Endothelial cell of umbilical vein (primary cell): ENCODE measurements at regions not wholly inside any gene's neighbourhood (a gene's known extent, or its start where the extent isn't known, plus 50 kb on each side); places are given as distances from the start of the nearest gene placed in this dataset.

Experiments used
- BruUV-seq: library from RNA; stranded (reverse); fragments of 400-500 nt; replicated peaks from 2 replicates; lab custom pipeline; 2021; lab: Mats Ljungman, UMichigan
- CTCF ChIA-PET: fragments of 300-600, 350-600 bp; sonication (Branson Sonifier 250); formaldehyde crosslinking; loops from one replicate; lab custom pipeline; 2021; ENCODE audit warnings: antibody characterized with exemption, inconsistent platforms; lab: Charles Lee
- POLR2A ChIA-PET: fragments of 300-600, 350-600 bp; sonication (Branson Sonifier 250); formaldehyde crosslinking; loops from one replicate; lab custom pipeline; 2021; ENCODE audit warnings: antibody characterized with exemption, inconsistent platforms; lab: Charles Lee
- DNase-seq: peaks from one replicate; pipeline ENCODE4 v3.0.0-alpha.2; 2011; ENCODE audit warnings: low read depth, low spot score
- FAIRE-seq: peaks from 2 replicates; lab custom pipeline; 2011; peaks lifted over from hg19 to GRCh38; lab: Jason Lieb, UNC
- H2AFZ ChIP-seq: 2 replicates; pipeline ENCODE4 v1.6.0; 2012; ENCODE audit warnings: low read depth, low read length, control low read depth, inconsistent platforms
- H3K27ac ChIP-seq: 2 replicates; pipeline ENCODE4 v1.5.1; 2011; ENCODE audit warnings: low read depth, mild to moderate bottlenecking, control low read depth, low read length, moderate library complexity; ENCODE audit not compliant: insufficient read depth
- H3K27me3 ChIP-seq, 2 experiments: 2 replicates each; pipeline versions ENCODE4 v1.6.0 to v1.6.1; 2011; ENCODE audit warnings: low read length in 2 of 2, mixed read lengths in 1 of 2; ENCODE audit not compliant: control insufficient read depth in 2 of 2, insufficient read depth in 2 of 2
- H3K36me3 ChIP-seq, 2 experiments: 2 replicates in 1 of 2; 3 replicates in 1 of 2; pipeline ENCODE4 v1.5.1; 2011; ENCODE audit warnings: low read length in 2 of 2, mild to moderate bottlenecking in 1 of 2, moderate library complexity in 1 of 2; ENCODE audit not compliant: control insufficient read depth in 2 of 2, insufficient read depth in 2 of 2; ENCODE audit errors: extremely low read depth in 1 of 2
- H3K4me1 ChIP-seq: 3 replicates; pipeline ENCODE4 v1.5.1; 2011; ENCODE audit warnings: mild to moderate bottlenecking, low read length; ENCODE audit not compliant: control insufficient read depth, insufficient read depth; ENCODE audit errors: extremely low read depth
- H3K4me2 ChIP-seq: 2 replicates; pipeline ENCODE4 v1.6.1; 2011; ENCODE audit warnings: low read length, control low read depth, mixed read lengths; ENCODE audit not compliant: insufficient read depth
- H3K4me3 ChIP-seq, 3 experiments: fragments of 200-600 bp in 1 of 3; sonication (generic), shearing (Covaris generic) in 1 of 3; replicated peaks in 1 of 3; 2 replicates each; pipeline ENCODE4 v1.5.1; 2011 to 2016; ENCODE audit warnings: control low read depth in 3 of 3, low read length in 3 of 3, mild to moderate bottlenecking in 2 of 3, inconsistent platforms in 1 of 3, low read depth in 1 of 3, moderate library complexity in 1 of 3; ENCODE audit not compliant: insufficient read depth in 1 of 3
- H3K79me2 ChIP-seq: 2 replicates; pipeline ENCODE4 v1.6.0; 2012; ENCODE audit warnings: low read length, inconsistent platforms; ENCODE audit not compliant: control insufficient read depth, insufficient read depth
- H3K9ac ChIP-seq: replicated peaks from 2 replicates; pipeline ENCODE3; 2011; ENCODE audit warnings: low read length, control low read depth; ENCODE audit not compliant: insufficient read depth; ENCODE audit errors: extremely low read depth
- H3K9me1 ChIP-seq: replicated peaks from 3 replicates; pipeline ENCODE4 v1.6.0; 2011; ENCODE audit warnings: mild to moderate bottlenecking, low read length; ENCODE audit not compliant: control insufficient read depth, insufficient read depth; ENCODE audit errors: extremely low read depth
- H3K9me3 ChIP-seq: replicated peaks from 2 replicates; pipeline ENCODE4 v1.5.1; 2012; ENCODE audit warnings: low read length, inconsistent platforms; ENCODE audit not compliant: control insufficient read depth, insufficient read depth
- H4K20me1 ChIP-seq: replicated peaks from 2 replicates; pipeline ENCODE3; 2011; ENCODE audit warnings: mild to moderate bottlenecking, low read length; ENCODE audit not compliant: control insufficient read depth, insufficient read depth; ENCODE audit errors: extremely low read depth
- EZH2 ChIP-seq: IDR thresholded peaks from 2 replicates; pipeline ENCODE4 v1.6.1; 2012; ENCODE audit warnings: borderline replicate concordance, low read depth, mild to moderate bottlenecking, moderate library complexity, low read length, inconsistent platforms; ENCODE audit not compliant: severe bottlenecking
- FOS ChIP-seq: IDR thresholded peaks from 2 replicates; pipeline ENCODE4 v1.6.1; 2011; ENCODE audit warnings: mild to moderate bottlenecking, low read length, moderate library complexity, borderline replicate concordance; ENCODE audit not compliant: insufficient read depth
- GATA2 ChIP-seq: IDR thresholded peaks from 2 replicates; pipeline ENCODE4 v1.7.0; 2011; ENCODE audit warnings: low read depth, mild to moderate bottlenecking, moderate library complexity, mixed read lengths, low read length; ENCODE audit not compliant: insufficient read length, insufficient read depth
- JUN ChIP-seq: IDR thresholded peaks from 2 replicates; pipeline ENCODE4 v1.6.1; 2011; ENCODE audit warnings: borderline replicate concordance, low read depth; ENCODE audit not compliant: insufficient read length, insufficient read depth
- MYC ChIP-seq: IDR thresholded peaks from one replicate; pipeline ENCODE4 v1.6.1; 2011; ENCODE audit warnings: mild to moderate bottlenecking, low read depth, low read length
- POLR2A ChIP-seq: IDR thresholded peaks from 2 replicates; pipeline ENCODE4 v1.6.1; 2012; ENCODE audit warnings: low read depth, mild to moderate bottlenecking, control low read depth, low read length
- POLR2AphosphoS5 ChIP-seq: IDR thresholded peaks from 2 replicates; pipeline ENCODE4 v1.6.1; 2012; ENCODE audit warnings: low read depth, mild to moderate bottlenecking, control low read depth, low read length, moderate library complexity; ENCODE audit not compliant: insufficient read depth
- dilution Hi-C: fragments of 300-500 bp; cut with MboI; formaldehyde crosslinking; loops from one replicate; pipeline ENCODE4 v1.15.0; 2019; ENCODE audit warnings: low sequenced_read_pairs; ENCODE audit not compliant: extremely low pct_ligation_motif_present
- intact Hi-C: fragments of 100-400 bp; cut with micrococcal nuclease; formaldehyde crosslinking; loops from one replicate; pipeline ENCODE4 v1.10.0; 2022
- TF ChIP-seq, protein P1 (sequence below), 2 donors: IDR thresholded peaks; 1 replicate in 1 of 2; 2 replicates in 1 of 2; pipeline ENCODE4 v1.5.1; 2011; ENCODE audit warnings: low read length in 2 of 2, mild to moderate bottlenecking in 2 of 2, moderate library complexity in 2 of 2, control low read depth in 1 of 2, inconsistent platforms in 1 of 2, low read depth in 1 of 2; ENCODE audit not compliant: insufficient read depth in 1 of 2; ENCODE audit errors: extremely low read depth in 1 of 2
- TF ChIP-seq, protein P2 (sequence below): IDR thresholded peaks from 2 replicates; pipeline ENCODE4 v1.6.1; 2011; ENCODE audit not compliant: insufficient read depth, insufficient read length

DNA sequence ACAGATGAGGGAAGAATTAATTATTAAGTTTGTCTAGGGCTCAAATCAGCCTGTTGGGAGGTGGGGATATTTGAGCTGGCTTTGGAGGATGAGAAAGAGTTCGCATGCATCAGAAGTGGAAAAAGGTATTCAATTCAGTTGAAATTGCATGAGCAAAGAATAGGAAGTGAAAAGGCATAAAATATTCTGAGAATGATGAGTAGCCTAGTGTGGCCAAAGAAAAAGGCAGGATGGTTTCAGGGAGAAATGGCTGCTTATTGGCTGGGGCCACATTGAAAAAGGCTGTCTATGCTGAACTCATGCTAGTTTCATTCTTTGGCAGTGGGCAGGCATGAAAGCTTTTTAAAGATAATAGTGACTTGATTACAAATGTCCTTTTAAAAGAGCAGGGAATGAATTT, 235.4 kb upstream of the RIOK2 start:
- DNase-seq: no peak
- BruUV-seq: no TSS peak
- H3K4me3 ChIP-seq: no peak overlapping the region
- H3K9me1 ChIP-seq: no peaks in the 10 kb centered on the region
- H2AFZ ChIP-seq: no peak overlapping the region
- no peaks in the 10 kb centered on the region for H3K9me3 ChIP-seq
- no peaks in the 10 kb centered on the region for H3K27me3 ChIP-seq
- H3K4me2 ChIP-seq: no peak overlapping the region
- dilution Hi-C loops: no loop called here
- POLR2A ChIA-PET: no interaction called here
- no peak for FAIRE-seq
- H3K36me3 ChIP-seq: no peaks in the 10 kb centered on the region
- no peak for TF ChIP-seq POLR2A
- TF ChIP-seq MYC: no peak
- no peak for TF ChIP-seq GATA2
- TF ChIP-seq, protein P1, sequence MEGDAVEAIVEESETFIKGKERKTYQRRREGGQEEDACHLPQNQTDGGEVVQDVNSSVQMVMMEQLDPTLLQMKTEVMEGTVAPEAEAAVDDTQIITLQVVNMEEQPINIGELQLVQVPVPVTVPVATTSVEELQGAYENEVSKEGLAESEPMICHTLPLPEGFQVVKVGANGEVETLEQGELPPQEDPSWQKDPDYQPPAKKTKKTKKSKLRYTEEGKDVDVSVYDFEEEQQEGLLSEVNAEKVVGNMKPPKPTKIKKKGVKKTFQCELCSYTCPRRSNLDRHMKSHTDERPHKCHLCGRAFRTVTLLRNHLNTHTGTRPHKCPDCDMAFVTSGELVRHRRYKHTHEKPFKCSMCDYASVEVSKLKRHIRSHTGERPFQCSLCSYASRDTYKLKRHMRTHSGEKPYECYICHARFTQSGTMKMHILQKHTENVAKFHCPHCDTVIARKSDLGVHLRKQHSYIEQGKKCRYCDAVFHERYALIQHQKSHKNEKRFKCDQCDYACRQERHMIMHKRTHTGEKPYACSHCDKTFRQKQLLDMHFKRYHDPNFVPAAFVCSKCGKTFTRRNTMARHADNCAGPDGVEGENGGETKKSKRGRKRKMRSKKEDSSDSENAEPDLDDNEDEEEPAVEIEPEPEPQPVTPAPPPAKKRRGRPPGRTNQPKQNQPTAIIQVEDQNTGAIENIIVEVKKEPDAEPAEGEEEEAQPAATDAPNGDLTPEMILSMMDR (IDR thresholded peaks at IDR 0.05; ENCODE audit: extremely low read depth in 1 of 2, insufficient read depth in 1 of 2, low read depth in 1 of 2, low read length in 2 of 2): no peak
- TF ChIP-seq, protein P2, sequence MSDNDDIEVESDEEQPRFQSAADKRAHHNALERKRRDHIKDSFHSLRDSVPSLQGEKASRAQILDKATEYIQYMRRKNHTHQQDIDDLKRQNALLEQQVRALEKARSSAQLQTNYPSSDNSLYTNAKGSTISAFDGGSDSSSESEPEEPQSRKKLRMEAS: no peak
- no peak for TF ChIP-seq POLR2AphosphoS5
- TF ChIP-seq JUN: no peak
- no peak for TF ChIP-seq EZH2
- TF ChIP-seq FOS: no peak
- no peaks in the 10 kb centered on the region for H4K20me1 ChIP-seq
- no peaks in the 10 kb centered on the region for H3K4me1 ChIP-seq
- no peaks in the 10 kb centered on the region for H3K79me2 ChIP-seq
- no peak overlapping the region for H3K27ac ChIP-seq
- CTCF ChIA-PET: interaction anchor here (0.7 to 0.9 kb wide), 3 partner anchors 9 to 187 kb away, joined by 3 read pairs; no protein-coding TSS in a partner anchor
- intact Hi-C loops: no loop called here
- H3K9ac ChIP-seq: no peak overlapping the region
